ENCODE measurements at regions not wholly inside any gene's neighbourhood (a gene's known extent, or its start where the extent isn't known, plus 50 kb on each side); places are given as distances from the start of the nearest gene placed in this dataset.

- no peak overlapping the region for H3K4me2 ChIP-seq (ENCODE audit: control insufficient read depth, extremely low read depth, insufficient read depth, low read depth, low read length)
- no peak for FAIRE-seq
- H3K9me1 ChIP-seq (ENCODE audit: control insufficient read depth, extremely low read depth, insufficient read depth, low read length): no peaks in the 10 kb centered on the region
- no peak for DNase-seq (ENCODE audit: low read depth, low spot score)
- H3K9ac ChIP-seq (ENCODE audit: control insufficient read depth, extremely low read depth, insufficient read depth, low read length): no peak overlapping the region
- dilution Hi-C loops (cut with MboI; ENCODE audit: extremely low pct_ligation_motif_present, low sequenced_read_pairs): no loop called here
- no peaks in the 10 kb centered on the region for H3K9me3 ChIP-seq (ENCODE audit: control insufficient read depth, low read depth, low read length)
- H4K20me1 ChIP-seq (ENCODE audit: control insufficient read depth, extremely low read depth, insufficient read depth, low read length): no peaks in the 10 kb centered on the region
- peaks cover 20% of the 10 kb centered on the region for H3K27me3 ChIP-seq (ENCODE audit: control insufficient read depth, extremely low read depth, insufficient read depth, low read length)
- peaks cover 3% of the 10 kb centered on the region for H3K4me1 ChIP-seq (ENCODE audit: control insufficient read depth, extremely low read depth, insufficient read depth, low read length)
- H2AFZ ChIP-seq (ENCODE audit: control insufficient read depth, low read length): no peak overlapping the region
- no peaks in the 10 kb centered on the region for H3K36me3 ChIP-seq (ENCODE audit: control insufficient read depth in 2 of 2, extremely low read depth in 1 of 2, insufficient read depth in 2 of 2, low read length in 2 of 2)
- no peak overlapping the region for H3K4me3 ChIP-seq (ENCODE audit: control insufficient read depth in 2 of 3, extremely low read depth in 1 of 3, insufficient read depth in 2 of 3, low read depth in 1 of 3, low read length in 3 of 3)
- TF ChIP-seq EZH2 (IDR thresholded peaks at IDR 0.05; ENCODE audit: low read length) (no peak), CTCF (optimal IDR thresholded peaks at IDR 0.05 in 1 of 3, IDR thresholded peaks at IDR 0.05 in 1 of 3, conservative IDR thresholded peaks at IDR 0.05 in 1 of 3; ENCODE audit: extremely low read depth in 1 of 3, insufficient read depth in 2 of 3, low read length in 3 of 3) (no peak)
- H3K79me2 ChIP-seq (ENCODE audit: control insufficient read depth, insufficient read depth, low read length): no peaks in the 10 kb centered on the region
- no peak overlapping the region for H3K27ac ChIP-seq (ENCODE audit: control insufficient read depth, insufficient read depth, low read length)
Measured at GRCh38 chr11:121766991-121767390, 314.2 kb upstream of the SORL1-AS1 start.

GRCh38 chr11:121766166-121766565 lies 313.4 kb upstream of the SORL1-AS1 start:
- H3K27me3 ChIP-seq (ENCODE audit: control insufficient read depth, extremely low read depth, insufficient read depth, low read length): peaks cover 20% of the 10 kb centered on the region
- TF ChIP-seq CTCF (optimal IDR thresholded peaks at IDR 0.05 in 1 of 3, IDR thresholded peaks at IDR 0.05 in 1 of 3, conservative IDR thresholded peaks at IDR 0.05 in 1 of 3; ENCODE audit: extremely low read depth in 1 of 3, insufficient read depth in 2 of 3, low read length in 3 of 3): no peak
- TF ChIP-seq EZH2 (IDR thresholded peaks at IDR 0.05; ENCODE audit: low read length): no peak
- no peaks in the 10 kb centered on the region for H3K36me3 ChIP-seq (ENCODE audit: control insufficient read depth in 2 of 2, extremely low read depth in 1 of 2, insufficient read depth in 2 of 2, low read length in 2 of 2)
- H3K4me2 ChIP-seq (ENCODE audit: control insufficient read depth, extremely low read depth, insufficient read depth, low read depth, low read length): no peak overlapping the region
- no peaks in the 10 kb centered on the region for H3K9me1 ChIP-seq (ENCODE audit: control insufficient read depth, extremely low read depth, insufficient read depth, low read length)
- H3K79me2 ChIP-seq (ENCODE audit: control insufficient read depth, insufficient read depth, low read length): no peaks in the 10 kb centered on the region
- H3K27ac ChIP-seq (ENCODE audit: control insufficient read depth, insufficient read depth, low read length): no peak overlapping the region
- DNase-seq (ENCODE audit: low read depth, low spot score): no peak
- H3K4me3 ChIP-seq (ENCODE audit: control insufficient read depth in 2 of 3, extremely low read depth in 1 of 3, insufficient read depth in 2 of 3, low read depth in 1 of 3, low read length in 3 of 3): no peak overlapping the region
- no peak overlapping the region for H2AFZ ChIP-seq (ENCODE audit: control insufficient read depth, low read length)
- H3K9ac ChIP-seq (ENCODE audit: control insufficient read depth, extremely low read depth, insufficient read depth, low read length): no peak overlapping the region
- H4K20me1 ChIP-seq (ENCODE audit: control insufficient read depth, extremely low read depth, insufficient read depth, low read length): no peaks in the 10 kb centered on the region
- dilution Hi-C loops (cut with MboI; ENCODE audit: extremely low pct_ligation_motif_present, low sequenced_read_pairs): no loop called here
- FAIRE-seq: no peak
- H3K9me3 ChIP-seq (ENCODE audit: control insufficient read depth, low read depth, low read length): no peaks in the 10 kb centered on the region
- peaks cover 3% of the 10 kb centered on the region for H3K4me1 ChIP-seq (ENCODE audit: control insufficient read depth, extremely low read depth, insufficient read depth, low read length)

All from keratinocyte (primary cell).